Uterus (tissue), 2 donors: ENCODE measurements at regions not wholly inside any gene's neighbourhood (a gene's known extent, or its start where the extent isn't known, plus 50 kb on each side); places are given as distances from the start of the nearest gene placed in this dataset.

Experiments used
- CTCF ChIP-seq, 4 experiments: fragments of 200-600 bp in 2 of 4; fragments of 450-650 bp in 2 of 4; sonication (generic) in 2 of 4; IDR thresholded peaks; one replicate each; pipeline ENCODE4 v1.5.1; 2016 to 2019; ENCODE audit warnings: antibody characterized with exemption in 4 of 4, mild to moderate bottlenecking in 2 of 4, moderate library complexity in 1 of 4
- POLR2A ChIP-seq, 2 donors: fragments of 450-650 bp; IDR thresholded peaks; one replicate each; pipeline ENCODE4 v1.6.1; 2016; ENCODE audit warnings: antibody characterized with exemption in 2 of 2, mild to moderate bottlenecking in 1 of 2, moderate library complexity in 1 of 2

DNA sequence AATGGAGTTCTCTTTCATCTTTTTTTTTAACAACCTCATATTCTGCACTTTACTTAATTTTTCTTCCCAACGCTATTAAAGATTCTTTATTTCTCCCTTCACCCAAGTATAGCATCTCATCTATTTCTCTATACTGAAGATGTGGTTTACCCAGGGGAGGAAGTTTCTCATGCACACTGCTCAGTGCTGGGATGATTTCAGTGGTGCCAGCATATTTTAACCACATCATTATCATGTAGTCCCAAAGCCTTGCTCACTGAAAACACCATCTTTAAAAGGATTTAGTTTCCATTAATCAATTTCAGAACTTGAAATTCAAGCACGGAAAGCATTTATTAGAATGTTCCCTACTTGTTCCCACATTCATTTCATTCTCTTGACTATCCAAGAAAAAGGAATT lies 725.7 kb downstream of the USP25 start:
- TF ChIP-seq CTCF (IDR thresholded peaks at IDR 0.05) (no peak), POLR2A (IDR thresholded peaks at IDR 0.05) (no peak)
